Common myeloid progenitor, CD34-positive (primary cell): ENCODE measurements at regions not wholly inside any gene's neighbourhood (a gene's known extent, or its start where the extent isn't known, plus 50 kb on each side); places are given as distances from the start of the nearest gene placed in this dataset.

Experiments
- CTCF ChIA-PET: fragments of 350-600 bp; sonication (Branson Sonifier 250); formaldehyde crosslinking; loops from one replicate; lab custom pipeline; 2021; ENCODE audit warnings: antibody characterized with exemption; lab: Charles Lee
- POLR2A ChIA-PET: fragments of 350-600 bp; sonication (Branson Sonifier 250); formaldehyde crosslinking; loops from one replicate; lab custom pipeline; 2021; ENCODE audit warnings: antibody characterized with exemption; lab: Charles Lee
- DNase-seq, 3 donors: peaks; one replicate each; pipeline versions ENCODE4 v3.0.0 to v3.0.0-alpha.2; 2013
- H3K27ac ChIP-seq, 2 experiments: 1 replicate in 1 of 2; 2 replicates in 1 of 2; pipeline ENCODE4 v1.7.0; 2013; ENCODE audit warnings: inconsistent platforms in 2 of 2, low read length in 2 of 2, mild to moderate bottlenecking in 2 of 2, low read depth in 1 of 2, moderate library complexity in 1 of 2; ENCODE audit not compliant: severe bottlenecking in 2 of 2, insufficient read depth in 1 of 2, poor library complexity in 1 of 2
- H3K27me3 ChIP-seq, 5 experiments: replicated peaks in 2 of 5; 1 replicate in 3 of 5; 2 replicates in 2 of 5; pipeline versions ENCODE4 v1.6.1 to v1.7.0; 2013; ENCODE audit warnings: low read length in 4 of 5, mild to moderate bottlenecking in 2 of 5, moderate library complexity in 2 of 5, inconsistent platforms in 1 of 5; ENCODE audit not compliant: insufficient read depth in 5 of 5, control insufficient read depth in 4 of 5
- H3K36me3 ChIP-seq, 4 experiments: 1 replicate in 2 of 4; 2 replicates in 2 of 4; pipeline versions ENCODE4 v1.6.1 to v1.7.0; 2013; ENCODE audit warnings: low read length in 3 of 4, control low read depth in 1 of 4, mild to moderate bottlenecking in 1 of 4; ENCODE audit not compliant: control insufficient read depth in 4 of 4, insufficient read depth in 4 of 4
- H3K4me1 ChIP-seq, 4 experiments: 1 replicate in 3 of 4; 2 replicates in 1 of 4; pipeline versions ENCODE4 v1.6.1 to v1.7.1; 2013; ENCODE audit warnings: low read length in 3 of 4, mild to moderate bottlenecking in 3 of 4, control low read depth in 1 of 4, inconsistent platforms in 1 of 4, moderate library complexity in 1 of 4; ENCODE audit not compliant: control insufficient read depth in 4 of 4, insufficient read depth in 4 of 4; ENCODE audit errors: control extremely low read depth in 1 of 4
- H3K4me3 ChIP-seq, 7 experiments: 1 replicate in 4 of 7; 2 replicates in 3 of 7; pipeline versions ENCODE4 v1.5.1 to v1.7.0; 2013; ENCODE audit warnings: mild to moderate bottlenecking in 7 of 7, low read length in 6 of 7, moderate library complexity in 6 of 7, inconsistent platforms in 2 of 7, low read depth in 2 of 7, control low read depth in 1 of 7; ENCODE audit not compliant: insufficient read depth in 4 of 7, control insufficient read depth in 1 of 7; ENCODE audit errors: extremely low read depth in 1 of 7
- H3K9me3 ChIP-seq, 5 experiments: 1 replicate in 4 of 5; 2 replicates in 1 of 5; pipeline versions ENCODE4 v1.6.1 to v1.7.1; 2013; ENCODE audit warnings: low read length in 4 of 5, mild to moderate bottlenecking in 2 of 5, inconsistent platforms in 1 of 5, low read depth in 1 of 5, moderate library complexity in 1 of 5; ENCODE audit not compliant: control insufficient read depth in 4 of 5, insufficient read depth in 2 of 5; ENCODE audit errors: control extremely low read depth in 1 of 5
- WGBS: methylation state at CpG from one replicate; pipeline ENCODE4 v1.1.5; 2013; ENCODE audit not compliant: insufficient coverage; 5-methylcytosine and 5-hydroxymethylcytosine counted together

DNA sequence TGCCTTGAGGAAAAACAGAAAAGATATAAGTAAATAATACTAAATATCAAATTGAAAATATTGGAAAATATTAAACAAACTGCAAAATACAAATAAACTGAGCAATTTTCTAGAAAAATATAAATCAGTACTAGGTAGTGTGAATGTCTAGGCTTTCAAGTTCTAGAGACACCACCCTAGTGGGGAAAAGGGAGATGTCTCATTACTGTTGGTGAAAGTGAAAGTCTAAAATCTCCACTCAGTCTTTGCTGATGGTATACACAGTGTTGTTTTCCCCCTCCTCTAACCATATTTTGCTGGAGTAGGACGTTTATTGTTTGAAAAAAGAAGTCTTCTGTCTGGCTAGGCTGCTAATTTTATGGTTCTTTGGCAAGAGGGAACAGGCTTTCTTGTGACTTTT is 1368.9 kb downstream of the OTOL1 start:
- Histone ChIP-seq H3K4me3 (no peak overlapping the region), H3K27ac (no peak overlapping the region), H3K9me3 (peaks cover 0 to 2% (median 0%) of the 10 kb centered on the region in 5 experiments), H3K36me3 (no peaks in the 10 kb centered on the region), H3K27me3 (no peaks in the 10 kb centered on the region), H3K4me1 (peaks cover 0 to 4% (median 1%) of the 10 kb centered on the region in 4 experiments)
- ChIA-PET POLR2A (no interaction called here), CTCF (interaction anchor here (1.0 kb wide), 1 partner anchor 88 kb away, joined by 4 read pairs; no protein-coding TSS in a partner anchor)
- WGBS, result no CpG with 5 or more reads among the region's 1 CpG
- peak in 1 of 3 donors; percentile 3 for DNase-seq

DNA sequence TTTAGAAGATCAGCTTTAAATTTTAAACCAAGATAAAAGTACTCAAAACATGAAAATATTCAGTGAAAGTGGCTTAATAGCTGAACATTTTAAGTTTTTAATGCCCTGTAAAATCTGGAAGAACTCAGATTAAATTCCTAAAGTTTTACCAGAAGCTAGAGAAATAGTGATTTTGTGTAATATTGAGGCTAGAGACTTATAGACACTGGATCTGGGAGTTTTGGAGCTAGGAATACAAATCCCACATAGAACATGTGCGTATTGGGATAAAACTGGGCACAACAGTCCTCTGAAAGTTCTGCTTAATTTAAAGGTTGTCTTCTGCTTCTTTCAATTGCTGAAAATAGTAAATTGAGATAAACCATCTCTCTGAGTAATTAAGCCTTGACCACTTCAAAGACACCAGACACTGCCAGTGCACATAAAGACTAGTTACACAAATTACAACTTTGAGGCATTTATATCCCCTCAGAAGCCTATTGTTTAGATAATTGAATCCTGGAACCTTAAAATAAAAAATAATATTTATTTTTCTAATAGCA is 1382.5 kb downstream of the OTOL1 start:
- H3K27ac ChIP-seq, result no peak overlapping the region
- no peaks in the 10 kb centered on the region for H3K9me3 ChIP-seq
- H3K4me1 ChIP-seq, result no peaks in the 10 kb centered on the region
- no peaks in the 10 kb centered on the region for H3K36me3 ChIP-seq
- DNase-seq, result no peak
- ChIA-PET POLR2A (no interaction called here), CTCF (no interaction called here)
- H3K4me3 ChIP-seq, result no peak overlapping the region
- no CpG with 5 or more reads among the region's 1 CpG for WGBS
- no peaks in the 10 kb centered on the region for H3K27me3 ChIP-seq

DNA sequence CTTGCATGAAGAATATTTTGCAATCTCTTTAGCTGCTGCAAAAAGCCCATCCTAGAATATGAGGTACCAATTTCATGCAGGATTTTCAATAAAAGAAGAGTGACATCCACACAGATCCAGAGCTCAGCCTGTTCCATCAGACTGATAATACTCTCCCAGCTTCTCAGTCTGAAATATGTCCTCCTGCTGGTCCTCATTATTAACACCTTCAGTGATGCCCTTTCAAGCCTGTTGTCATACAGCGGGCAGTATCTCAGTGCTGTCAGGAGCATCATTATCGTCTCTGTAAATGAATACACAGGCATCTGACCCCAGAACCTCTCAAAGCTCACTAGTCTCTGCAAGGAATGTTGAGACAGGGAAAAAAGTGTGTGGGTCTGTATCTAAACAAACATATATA is 1387.8 kb downstream of the OTOL1 start:
- Histone ChIP-seq H3K4me3 (no peak overlapping the region), H3K36me3 (no peaks in the 10 kb centered on the region), H3K9me3 (no peaks in the 10 kb centered on the region), H3K4me1 (no peaks in the 10 kb centered on the region), H3K27ac (no peak overlapping the region), H3K27me3 (no peaks in the 10 kb centered on the region)
- CTCF ChIA-PET, result no interaction called here
- POLR2A ChIA-PET, result no interaction called here
- WGBS, result no CpG with 5 or more reads among the region's 2 CpGs
- no peak for DNase-seq

DNA sequence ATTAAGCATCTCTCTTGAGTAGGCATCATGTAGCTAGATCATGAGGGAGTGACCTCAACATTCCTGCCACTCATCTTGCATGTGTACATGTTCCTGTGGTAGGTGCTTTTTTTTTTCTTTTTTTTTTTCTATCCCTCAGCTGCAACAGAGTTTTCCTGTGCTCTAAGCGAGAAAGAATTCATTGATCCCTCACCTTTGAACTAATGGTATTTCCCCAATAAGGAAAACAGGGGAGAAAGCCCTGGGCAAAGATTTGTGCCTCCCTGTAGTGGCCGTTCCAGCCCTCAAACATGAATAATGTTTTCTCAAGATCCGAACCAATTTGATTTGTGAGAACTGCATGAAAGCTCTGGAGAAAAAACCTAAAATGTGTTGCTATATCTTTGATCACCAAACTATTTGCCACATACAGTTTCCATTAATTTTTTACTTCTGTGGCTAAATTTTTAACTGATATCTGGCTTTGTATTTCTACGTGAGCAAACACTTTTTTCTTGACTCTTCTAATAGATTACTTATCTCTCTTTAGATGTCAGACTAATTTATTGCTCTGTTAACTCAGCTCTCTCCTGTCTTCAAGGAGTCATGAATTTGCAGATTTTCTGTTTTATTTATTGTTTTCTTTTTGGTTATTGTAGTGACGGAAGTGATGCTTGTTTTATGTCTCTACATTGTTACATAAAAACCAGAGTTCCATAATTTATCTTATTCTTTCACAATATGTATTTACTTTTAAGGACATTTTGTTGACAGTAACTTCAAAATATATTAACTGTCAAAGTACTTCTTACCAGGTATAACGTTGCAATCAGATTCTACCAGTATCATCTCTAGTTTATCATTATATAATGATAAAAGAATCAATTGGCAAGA is 1396.5 kb downstream of the OTOL1 start:
- no CpG with 5 or more reads among the region's 6 CpGs for WGBS
- POLR2A ChIA-PET, result no interaction called here
- CTCF ChIA-PET, result no interaction called here
- H3K4me1 ChIP-seq, result no peaks in the 10 kb centered on the region
- no peak overlapping the region for H3K4me3 ChIP-seq
- H3K36me3 ChIP-seq, result no peaks in the 10 kb centered on the region
- no peak overlapping the region for H3K27ac ChIP-seq
- peaks cover 0 to 6% (median 0%) of the 10 kb centered on the region in 5 experiments for H3K9me3 ChIP-seq
- no peak for DNase-seq
- no peaks in the 10 kb centered on the region for H3K27me3 ChIP-seq

DNA sequence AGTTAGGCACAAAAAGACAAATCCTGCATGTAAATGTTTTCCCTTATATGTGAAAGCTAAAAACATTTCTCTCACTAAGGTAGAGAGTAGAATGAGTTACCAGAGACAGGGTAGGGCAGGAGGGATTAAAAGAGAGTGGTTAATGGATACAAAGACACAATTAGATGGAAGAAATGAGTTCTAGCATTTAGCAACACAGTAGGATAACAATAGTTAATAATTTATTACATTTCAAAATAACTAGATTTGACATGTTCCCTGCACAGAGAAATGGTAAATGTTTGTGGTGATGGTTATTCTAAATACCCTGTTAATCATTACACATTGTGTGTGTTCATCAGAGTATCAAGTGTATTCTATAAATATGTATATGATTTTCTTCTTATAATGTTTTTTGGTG is 1400.7 kb downstream of the OTOL1 start:
- DNase-seq, result no peak
- H3K9me3 ChIP-seq, result peaks cover 0 to 2% (median 0%) of the 10 kb centered on the region in 5 experiments
- no peaks in the 10 kb centered on the region for H3K36me3 ChIP-seq
- ChIA-PET CTCF (no interaction called here), POLR2A (no interaction called here)
- H3K4me1 ChIP-seq, result no peaks in the 10 kb centered on the region
- H3K27me3 ChIP-seq, result no peaks in the 10 kb centered on the region
- H3K27ac ChIP-seq, result no peak overlapping the region
- no peak overlapping the region for H3K4me3 ChIP-seq

DNA sequence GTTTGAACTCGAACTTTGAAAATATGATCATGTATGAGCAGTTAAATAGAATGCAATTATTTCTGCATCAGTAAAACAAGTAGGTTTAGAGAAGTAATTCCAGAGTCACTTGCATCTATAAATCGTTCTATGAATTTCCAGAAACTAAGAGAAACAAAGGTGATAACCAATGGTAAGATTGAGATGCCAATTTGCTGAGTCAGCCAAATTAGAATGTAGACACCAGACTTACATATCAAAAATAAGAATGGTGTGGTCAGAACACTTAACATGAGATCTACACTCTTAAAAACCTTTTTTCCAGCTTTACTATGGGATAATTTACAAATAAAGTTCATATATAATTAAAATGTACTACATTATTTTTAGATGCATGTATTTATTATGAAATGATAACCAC is 1435.9 kb downstream of the OTOL1 start:
- no peaks in the 10 kb centered on the region for H3K36me3 ChIP-seq
- ChIA-PET POLR2A (no interaction called here), CTCF (no interaction called here)
- H3K27me3 ChIP-seq, result no peaks in the 10 kb centered on the region
- 100% methylated on average over 1 of the region's 2 CpGs for WGBS
- H3K4me1 ChIP-seq, result no peaks in the 10 kb centered on the region
- no peak for DNase-seq
- H3K27ac ChIP-seq, result no peak overlapping the region
- no peak overlapping the region for H3K4me3 ChIP-seq
- no peaks in the 10 kb centered on the region for H3K9me3 ChIP-seq

DNA sequence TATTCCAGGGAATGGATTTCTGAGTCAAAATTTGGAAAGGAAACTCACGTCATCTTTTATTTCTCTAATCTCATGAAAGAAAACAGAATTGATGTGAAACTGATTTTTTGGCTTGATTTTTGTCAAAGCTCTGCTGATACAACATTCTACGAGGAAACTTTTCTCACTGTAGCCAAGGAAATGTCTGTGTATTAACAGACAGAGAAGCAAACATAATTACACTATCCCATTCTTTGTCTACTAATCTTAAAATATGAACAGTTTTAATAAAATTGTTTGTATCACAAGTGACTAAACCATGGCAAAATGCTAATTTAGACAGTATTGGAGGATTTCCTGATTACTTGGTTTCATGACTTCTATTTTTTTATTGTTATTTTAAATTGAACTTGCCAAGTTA is 1437.0 kb downstream of the OTOL1 start:
- WGBS, result no CpG with 5 or more reads among the region's 2 CpGs
- POLR2A ChIA-PET, result no interaction called here
- no peak overlapping the region for H3K27ac ChIP-seq

More for the DNA sequence above, 1437.0 kb downstream of the OTOL1 start:
- DNase-seq, result no peak
- CTCF ChIA-PET, result no interaction called here
- no peaks in the 10 kb centered on the region for H3K36me3 ChIP-seq
- no peaks in the 10 kb centered on the region for H3K9me3 ChIP-seq
- no peaks in the 10 kb centered on the region for H3K4me1 ChIP-seq
- H3K4me3 ChIP-seq, result no peak overlapping the region
- no peaks in the 10 kb centered on the region for H3K27me3 ChIP-seq
